Keratinocyte (primary cell): ENCODE measurements at regions not wholly inside any gene's neighbourhood (a gene's known extent, or its start where the extent isn't known, plus 50 kb on each side); places are given as distances from the start of the nearest gene placed in this dataset.

Source experiments
- DNase-seq: peaks from one replicate; pipeline ENCODE4 v3.0.0-alpha.2; 2011; ENCODE audit warnings: low read depth, missing footprints, low spot score
- FAIRE-seq: peaks from 2 replicates; lab custom pipeline; 2011; peaks lifted over from hg19 to GRCh38; lab: Jason Lieb, UNC
- H2AFZ ChIP-seq: 2 replicates; pipeline ENCODE4 v1.6.0; 2012; ENCODE audit warnings: low read length, control low read depth, inconsistent platforms; ENCODE audit not compliant: control insufficient read depth
- H3K27ac ChIP-seq: 2 replicates; pipeline ENCODE4 v1.5.1; 2011; ENCODE audit warnings: low read length; ENCODE audit not compliant: control insufficient read depth, insufficient read depth
- H3K27me3 ChIP-seq: 3 replicates; pipeline ENCODE4 v1.6.0; 2011; ENCODE audit warnings: low read length; ENCODE audit not compliant: control insufficient read depth, insufficient read depth; ENCODE audit errors: extremely low read depth
- H3K36me3 ChIP-seq, 2 experiments: 2 replicates in 1 of 2; 3 replicates in 1 of 2; pipeline ENCODE4 v1.5.1; 2011; ENCODE audit warnings: low read length in 2 of 2, mild to moderate bottlenecking in 1 of 2; ENCODE audit not compliant: control insufficient read depth in 2 of 2, insufficient read depth in 2 of 2; ENCODE audit errors: extremely low read depth in 1 of 2
- H3K4me1 ChIP-seq: 3 replicates; pipeline ENCODE4 v1.5.1; 2011; ENCODE audit warnings: low read length; ENCODE audit not compliant: control insufficient read depth, insufficient read depth; ENCODE audit errors: extremely low read depth
- H3K4me2 ChIP-seq: 3 replicates; pipeline ENCODE4 v1.6.0; 2011; ENCODE audit warnings: low read depth, low read length; ENCODE audit not compliant: control insufficient read depth, insufficient read depth; ENCODE audit errors: extremely low read depth
- H3K4me3 ChIP-seq, 3 experiments: fragments of 200-600 bp in 1 of 3; sonication (generic) in 1 of 3; 2 replicates in 2 of 3; 3 replicates in 1 of 3; pipeline ENCODE4 v1.5.1; 2011 to 2016; ENCODE audit warnings: low read length in 3 of 3, mild to moderate bottlenecking in 3 of 3, control low read depth in 2 of 3, inconsistent platforms in 1 of 3, low read depth in 1 of 3, mixed read lengths in 1 of 3, mixed run types in 1 of 3, moderate library complexity in 1 of 3; ENCODE audit not compliant: control insufficient read depth in 2 of 3, insufficient read depth in 2 of 3; ENCODE audit errors: extremely low read depth in 1 of 3
- H3K79me2 ChIP-seq: 2 replicates; pipeline ENCODE4 v1.6.0; 2012; ENCODE audit warnings: low read length; ENCODE audit not compliant: control insufficient read depth, insufficient read depth
- H3K9ac ChIP-seq: 3 replicates; pipeline ENCODE4 v1.6.0; 2011; ENCODE audit warnings: low read length; ENCODE audit not compliant: control insufficient read depth, insufficient read depth; ENCODE audit errors: extremely low read depth
- H3K9me1 ChIP-seq: 3 replicates; pipeline ENCODE4 v1.6.0; 2011; ENCODE audit warnings: low read length; ENCODE audit not compliant: control insufficient read depth, insufficient read depth; ENCODE audit errors: extremely low read depth
- H3K9me3 ChIP-seq: 2 replicates; pipeline ENCODE4 v1.5.1; 2012; ENCODE audit warnings: low read depth, low read length; ENCODE audit not compliant: control insufficient read depth
- H4K20me1 ChIP-seq: 3 replicates; pipeline ENCODE4 v1.6.0; 2011; ENCODE audit warnings: low read length; ENCODE audit not compliant: control insufficient read depth, insufficient read depth; ENCODE audit errors: extremely low read depth
- CTCF ChIP-seq, 3 experiments: IDR thresholded peaks in 1 of 3; conservative IDR thresholded peaks in 1 of 3; optimal IDR thresholded peaks in 1 of 3; 2 replicates in 2 of 3; 3 replicates in 1 of 3; pipeline versions ENCODE3 to v1.5.1; 2011; ENCODE audit warnings: low read length in 3 of 3, mild to moderate bottlenecking in 3 of 3, moderate library complexity in 2 of 3, control low read depth in 1 of 3, inconsistent platforms in 1 of 3; ENCODE audit not compliant: insufficient read depth in 2 of 3; ENCODE audit errors: extremely low read depth in 1 of 3
- EZH2 ChIP-seq: IDR thresholded peaks from one replicate; pipeline ENCODE4 v1.6.1; 2012; ENCODE audit warnings: inconsistent platforms, mild to moderate bottlenecking, low read length, moderate library complexity
- dilution Hi-C: fragments of 300-500 bp; cut with MboI; formaldehyde crosslinking; loops from one replicate; pipeline ENCODE4 v1.7.0; 2020; ENCODE audit warnings: low sequenced_read_pairs; ENCODE audit not compliant: extremely low pct_ligation_motif_present

- no peak overlapping the region for H3K9ac ChIP-seq
- H3K4me2 ChIP-seq: no peak overlapping the region
- H3K9me1 ChIP-seq: no peaks in the 10 kb centered on the region
- no peak overlapping the region for H2AFZ ChIP-seq
- H3K79me2 ChIP-seq: no peaks in the 10 kb centered on the region
- no peaks in the 10 kb centered on the region for H3K27me3 ChIP-seq
- no peaks in the 10 kb centered on the region for H4K20me1 ChIP-seq
- H3K36me3 ChIP-seq: no peaks in the 10 kb centered on the region
- H3K27ac ChIP-seq: no peak overlapping the region
- dilution Hi-C loops: loop anchor here (25.0 kb wide), 1 partner anchor 237 kb away; no protein-coding TSS in a partner anchor
- TF ChIP-seq CTCF (optimal IDR thresholded peaks at IDR 0.05 in 1 of 3, IDR thresholded peaks at IDR 0.05 in 1 of 3, conservative IDR thresholded peaks at IDR 0.05 in 1 of 3; ENCODE audit: extremely low read depth in 1 of 3, insufficient read depth in 2 of 3, low read length in 3 of 3) (no peak), EZH2 (no peak)
- no peaks in the 10 kb centered on the region for H3K9me3 ChIP-seq
- H3K4me3 ChIP-seq: no peak overlapping the region
- DNase-seq (no peak), FAIRE-seq (no peak)
- peaks cover 32% of the 10 kb centered on the region for H3K4me1 ChIP-seq
Measured at GRCh38 chr4:10175626-10176025, 59.0 kb upstream of the WDR1 start.

GRCh38 chr4:10173754-10174749 lies 57.5 kb upstream of the WDR1 start:
- Histone ChIP-seq H3K9me3 (no peaks in the 10 kb centered on the region), H3K4me2 (peak overlapping the region; percentile 12), H3K27ac (peak overlapping the region; percentile 56), H3K9me1 (no peaks in the 10 kb centered on the region), H3K4me3 (no peak overlapping the region), H3K27me3 (no peaks in the 10 kb centered on the region), H4K20me1 (no peaks in the 10 kb centered on the region), H2AFZ (no peak overlapping the region), H3K36me3 (no peaks in the 10 kb centered on the region), H3K79me2 (no peaks in the 10 kb centered on the region), H3K4me1 (peaks cover 32% of the 10 kb centered on the region), H3K9ac (no peak overlapping the region)
- FAIRE-seq (peak; percentile 51), DNase-seq (no peak)
- dilution Hi-C loops: no loop called here
- TF ChIP-seq CTCF (optimal IDR thresholded peaks at IDR 0.05 in 1 of 3, IDR thresholded peaks at IDR 0.05 in 1 of 3, conservative IDR thresholded peaks at IDR 0.05 in 1 of 3; ENCODE audit: extremely low read depth in 1 of 3, insufficient read depth in 2 of 3, low read length in 3 of 3) (no peak), EZH2 (no peak)
